ENCODE measurements at regions not wholly inside any gene's neighbourhood (a gene's known extent, or its start where the extent isn't known, plus 50 kb on each side); places are given as distances from the start of the nearest gene placed in this dataset.
A peak's percentile ranks its signal among the peaks of the same experiment; 100 is the strongest.

DNA sequence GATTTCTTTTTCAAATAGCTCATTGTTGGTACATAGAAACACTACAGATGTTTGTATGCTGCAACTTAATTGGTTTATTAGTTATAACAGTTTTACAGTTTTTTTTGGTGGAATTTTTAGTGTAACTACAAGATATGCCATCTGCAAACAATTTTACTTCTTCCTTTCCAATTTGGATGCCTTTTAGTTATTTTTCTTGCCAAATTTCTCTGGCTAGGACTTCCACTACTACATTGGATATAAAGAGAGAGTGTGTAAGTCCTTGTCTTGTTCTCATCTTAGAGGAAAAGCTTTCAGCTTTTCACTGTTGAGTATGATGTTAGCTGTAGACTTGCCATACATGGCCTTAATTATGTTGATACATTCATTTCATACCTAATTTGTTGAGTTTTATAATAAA lies 143.6 kb upstream of the EOMES start:
- no peak for DNase-seq

DNA sequence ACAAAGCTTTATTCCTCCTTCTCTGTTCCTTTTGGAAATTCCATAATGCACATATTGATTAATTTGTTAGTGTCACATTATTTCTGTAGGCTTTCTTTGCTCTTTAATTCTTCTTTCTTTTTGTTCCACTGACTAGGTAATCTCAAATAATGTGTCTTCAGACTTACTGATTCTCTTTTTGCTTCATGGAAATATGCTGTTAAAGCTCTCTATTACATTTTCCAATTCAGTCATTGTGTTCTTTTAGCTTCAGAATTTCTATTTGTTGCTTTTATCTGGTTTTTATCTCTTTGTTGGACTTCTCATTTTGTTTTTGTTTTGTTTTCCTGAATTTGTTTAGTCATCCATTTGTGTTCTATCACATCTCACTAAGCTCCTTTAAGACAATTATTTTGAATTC lies 147.0 kb upstream of the EOMES start:
- no peak for DNase-seq

DNA sequence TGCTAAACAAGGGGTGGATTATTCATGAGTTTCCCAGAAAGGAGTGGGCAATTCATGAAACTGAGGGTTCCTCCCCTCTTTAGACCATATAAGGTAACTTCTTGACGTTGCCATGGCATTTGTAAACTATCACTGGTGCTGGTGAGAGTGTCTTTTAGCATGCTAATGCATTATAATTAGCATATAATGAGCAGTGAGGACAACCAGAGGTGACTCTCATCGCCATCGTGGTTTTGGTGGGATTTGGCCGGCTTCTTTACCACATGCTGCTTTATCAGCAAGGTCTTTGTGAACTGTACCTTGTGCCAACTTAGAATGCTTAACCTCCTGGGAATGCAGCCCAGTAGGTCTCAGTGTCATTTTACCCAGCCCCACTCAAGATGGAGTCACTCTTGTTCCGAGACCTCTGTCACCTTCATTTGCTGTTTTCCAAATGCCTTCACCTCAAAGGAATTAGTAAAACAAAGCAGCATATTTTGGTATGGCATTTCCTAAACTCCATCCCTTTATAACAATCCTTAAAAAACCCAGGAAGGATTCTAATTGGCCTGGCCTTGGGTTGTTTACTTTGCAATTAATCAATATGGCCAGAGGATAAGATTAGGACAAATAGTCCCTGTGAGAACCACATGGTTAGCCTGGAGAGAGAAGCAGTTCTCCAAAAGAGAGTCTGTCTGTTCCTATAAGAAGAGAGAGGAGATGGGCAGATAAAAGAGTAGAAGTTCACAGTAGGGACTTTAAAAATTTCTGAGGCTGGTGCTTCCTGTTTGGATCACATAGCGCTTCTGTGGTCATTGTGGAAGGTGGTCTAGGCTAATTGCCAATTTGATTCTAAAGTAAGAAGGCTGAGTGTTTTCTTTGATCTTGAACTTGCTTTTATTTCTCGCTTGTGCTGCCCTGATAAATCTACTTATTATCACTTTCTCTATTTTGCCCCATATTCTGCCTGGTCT lies 155.2 kb upstream of the EOMES start:
- DNase-seq: no peak

DNA sequence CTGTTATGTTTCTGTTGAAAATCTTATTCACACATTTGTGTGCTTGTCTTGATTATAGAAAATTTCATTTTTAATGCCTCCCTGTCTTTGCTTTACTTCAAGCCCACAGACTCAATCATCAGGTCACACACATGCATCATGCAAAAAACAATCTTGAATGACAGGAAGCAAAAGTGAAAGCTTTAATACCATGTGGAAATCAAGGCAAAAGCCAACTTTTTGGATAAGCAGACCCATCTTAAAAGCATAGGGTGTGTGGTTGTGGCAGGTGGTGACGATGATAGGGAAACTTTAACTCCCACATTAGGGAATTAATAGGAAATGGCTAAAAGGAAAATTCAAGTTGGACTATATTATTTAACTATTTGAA lies 155.9 kb upstream of the EOMES start:
- DNase-seq: no peak

DNA sequence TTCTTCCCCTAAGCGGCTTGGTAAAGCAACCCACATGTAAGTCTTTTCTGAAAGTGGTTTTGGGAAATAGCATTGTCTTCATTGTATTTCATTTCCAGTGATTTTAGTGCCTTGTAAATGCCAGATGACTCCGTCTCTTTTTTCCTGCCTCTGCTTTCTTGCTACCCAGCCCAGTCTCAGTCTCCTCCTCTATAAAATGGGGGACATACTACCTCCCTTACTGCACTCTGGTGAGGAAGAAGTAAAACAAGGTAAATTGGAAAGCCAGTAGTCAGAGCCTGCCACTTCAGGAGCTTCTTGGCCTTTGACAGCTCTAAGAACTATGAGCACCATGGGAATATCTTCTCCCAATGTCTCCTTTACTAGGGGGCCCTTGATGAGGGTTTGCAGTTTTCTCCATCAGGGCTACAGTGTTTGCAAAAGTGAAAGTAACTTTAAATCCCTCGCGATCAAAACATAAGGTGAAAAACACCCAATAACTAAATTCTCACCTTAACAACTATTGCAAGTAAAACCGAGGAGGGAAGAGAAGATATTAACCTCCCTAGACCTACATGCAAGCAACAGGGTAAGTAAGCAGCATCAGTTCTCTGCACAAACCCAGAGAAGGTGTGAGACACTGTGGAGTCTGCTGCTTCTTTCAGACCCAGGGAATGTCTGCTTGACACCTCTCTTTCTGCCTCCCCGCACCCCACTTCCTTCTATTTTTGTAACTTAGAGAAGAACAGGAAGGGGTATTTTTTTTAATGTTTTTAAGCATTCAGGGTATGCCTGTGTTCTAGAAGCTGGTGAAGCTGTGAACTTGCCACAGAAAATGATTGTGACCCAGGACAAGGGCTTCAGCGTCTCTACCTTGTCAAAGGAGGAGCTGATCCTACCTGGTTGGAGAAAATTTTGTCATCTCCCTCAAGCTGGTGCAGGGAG lies 159.1 kb upstream of the EOMES start:
- no peak for DNase-seq

DNA sequence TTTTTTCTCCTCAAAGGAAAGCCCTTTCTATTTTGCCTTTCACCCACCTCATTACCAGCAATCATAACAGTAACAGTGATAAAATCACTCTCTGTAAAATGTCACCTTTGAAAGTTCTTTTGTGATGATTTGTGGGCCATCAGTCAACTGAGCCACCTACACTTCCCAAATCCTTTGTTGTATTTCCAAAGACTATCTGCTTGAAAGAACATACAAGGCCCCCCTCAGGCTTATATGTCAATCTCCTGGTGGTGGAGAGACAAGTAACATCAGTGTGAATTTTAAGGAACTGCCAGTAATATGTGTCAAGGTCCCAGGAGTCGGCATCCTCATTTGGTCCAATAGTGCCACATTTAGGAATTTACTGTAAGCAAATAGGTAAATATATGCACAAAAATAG lies 161.1 kb upstream of the EOMES start:
- DNase-seq: no peak

DNA sequence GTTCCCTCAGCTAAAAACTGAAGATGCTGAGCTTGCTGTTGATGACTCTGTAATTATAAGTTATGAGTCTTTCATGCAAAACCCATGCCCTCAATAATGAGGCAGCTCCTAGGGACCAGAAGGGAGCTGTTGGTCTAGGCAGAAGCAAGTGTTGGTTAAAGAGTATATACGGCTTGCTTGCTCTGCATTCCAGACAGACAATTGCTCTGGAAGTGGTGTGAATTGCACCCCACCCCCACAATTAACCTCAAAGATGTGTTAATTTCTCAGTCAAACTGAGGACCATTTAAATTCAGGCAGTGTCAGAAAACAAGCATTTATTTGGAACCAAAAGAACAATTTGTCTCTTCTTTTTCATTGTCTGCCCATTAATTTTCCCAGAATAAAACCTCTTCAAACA lies 163.5 kb upstream of the EOMES start:
- DNase-seq: no peak

DNA sequence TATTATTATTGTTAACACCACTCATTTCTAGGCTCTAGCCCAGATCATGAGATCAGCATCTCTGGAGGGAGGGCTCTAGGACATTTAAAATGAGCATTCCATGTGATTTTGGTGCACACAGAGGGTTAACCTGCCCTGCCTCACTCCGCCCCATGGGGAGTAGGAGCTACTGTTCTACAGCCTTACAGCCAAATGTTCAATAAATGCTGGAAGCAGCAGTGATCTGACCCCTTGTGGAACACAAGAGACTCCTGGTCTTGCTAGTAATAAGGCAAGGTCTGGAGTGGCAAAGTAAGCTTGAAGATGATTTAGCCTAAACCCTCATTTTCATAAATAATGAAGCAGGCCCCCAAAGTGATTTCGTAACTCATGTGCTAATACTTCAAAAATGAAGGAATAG lies 166.4 kb upstream of the EOMES start:
- DNase-seq: no peak

DNA sequence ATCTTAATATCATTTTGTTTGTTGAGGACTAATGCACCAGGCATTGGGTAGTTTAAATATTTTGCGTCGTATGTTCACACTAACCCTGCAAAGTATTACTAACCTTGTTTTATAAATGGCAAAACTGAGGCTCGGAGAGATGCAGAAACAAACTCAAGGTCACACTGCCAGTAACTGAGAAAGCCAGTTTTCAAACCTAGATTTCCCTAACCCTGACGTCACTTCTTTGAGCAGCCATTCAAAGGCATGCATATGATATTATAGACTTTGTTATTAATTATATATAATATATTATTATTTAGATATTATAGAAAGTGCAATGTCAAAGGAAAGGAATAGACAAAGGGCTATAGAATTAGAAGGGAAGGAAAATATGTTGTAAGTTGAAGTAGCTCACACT lies 167.6 kb upstream of the EOMES start:
- DNase-seq: no peak

DNA sequence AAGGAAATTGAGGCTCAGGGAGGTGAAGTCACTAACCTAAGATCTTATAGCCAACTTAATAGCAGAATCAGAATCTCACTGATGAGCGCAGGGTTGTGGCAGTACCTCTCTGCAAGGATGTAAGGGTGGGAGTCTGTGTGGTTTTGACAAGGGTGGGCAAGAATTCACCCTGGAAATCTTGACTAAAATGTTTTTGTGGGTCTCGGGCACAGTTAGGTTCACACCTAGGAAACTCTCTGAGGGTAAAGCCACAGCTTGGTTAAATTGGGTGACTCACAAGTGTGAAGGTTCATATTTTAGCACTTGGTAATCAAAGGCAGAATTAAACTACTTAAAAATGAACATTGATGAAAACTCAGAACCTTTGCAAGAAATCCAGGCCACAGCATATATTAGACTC lies 178.2 kb upstream of the EOMES start:
- no peak for DNase-seq

DNA sequence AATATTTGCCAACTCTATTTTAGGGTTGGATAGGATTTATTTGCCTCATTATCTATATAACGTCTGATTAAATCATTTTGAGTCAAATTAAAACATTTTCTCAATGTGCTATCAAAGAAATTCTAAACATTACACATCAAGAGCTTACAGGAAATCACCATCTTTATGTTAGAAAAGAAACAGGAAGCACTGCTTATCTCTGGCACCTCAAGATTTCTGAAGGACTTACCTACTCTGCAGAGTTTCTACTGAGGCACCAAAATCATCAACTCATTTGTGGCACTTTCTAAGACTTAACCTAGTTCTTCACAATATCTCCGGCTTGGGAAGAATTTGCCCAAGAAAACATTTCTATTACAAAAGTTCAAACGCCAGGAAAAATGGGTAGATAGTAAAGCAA lies 181.3 kb upstream of the EOMES start:
- DNase-seq: no peak

DNA sequence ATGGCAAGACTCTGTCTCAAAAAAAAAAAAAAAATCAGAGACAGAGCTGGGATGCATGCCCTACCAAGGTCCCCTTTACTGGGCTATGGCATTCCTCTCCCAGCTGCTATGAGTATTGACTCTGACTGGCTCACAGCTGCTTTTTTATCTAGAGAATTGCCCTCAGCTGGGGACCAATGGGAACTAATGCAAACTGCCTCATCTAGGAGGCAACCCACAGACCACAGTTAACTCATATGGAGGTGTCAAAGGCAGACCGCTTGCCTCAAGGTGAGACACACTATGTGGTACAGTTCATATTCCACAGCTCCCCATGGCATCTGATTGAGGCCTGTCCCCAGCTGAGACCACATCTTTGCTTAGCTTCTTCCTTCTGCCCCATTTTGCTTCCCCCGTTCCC lies 183.5 kb upstream of the EOMES start:
- no peak for DNase-seq

DNA sequence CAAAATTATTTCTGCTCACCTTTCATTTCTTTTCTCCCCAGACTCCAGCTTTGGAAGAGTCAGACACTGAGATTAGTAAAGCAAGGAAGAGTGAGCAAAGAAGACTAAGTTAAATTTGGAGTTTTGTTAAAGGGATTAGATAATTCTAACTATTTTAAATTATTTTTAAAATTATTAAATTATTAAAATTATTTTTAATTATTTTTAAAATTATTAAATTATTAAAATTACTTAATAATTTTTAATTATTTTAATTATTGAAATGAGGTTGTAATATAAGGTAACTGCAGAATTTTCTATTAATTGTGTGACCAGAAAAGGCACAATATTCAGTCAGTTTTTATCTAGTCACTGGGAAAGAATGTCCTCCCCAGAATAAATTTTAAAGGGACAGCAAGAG lies 185.0 kb upstream of the EOMES start:
- no peak for DNase-seq

DNA sequence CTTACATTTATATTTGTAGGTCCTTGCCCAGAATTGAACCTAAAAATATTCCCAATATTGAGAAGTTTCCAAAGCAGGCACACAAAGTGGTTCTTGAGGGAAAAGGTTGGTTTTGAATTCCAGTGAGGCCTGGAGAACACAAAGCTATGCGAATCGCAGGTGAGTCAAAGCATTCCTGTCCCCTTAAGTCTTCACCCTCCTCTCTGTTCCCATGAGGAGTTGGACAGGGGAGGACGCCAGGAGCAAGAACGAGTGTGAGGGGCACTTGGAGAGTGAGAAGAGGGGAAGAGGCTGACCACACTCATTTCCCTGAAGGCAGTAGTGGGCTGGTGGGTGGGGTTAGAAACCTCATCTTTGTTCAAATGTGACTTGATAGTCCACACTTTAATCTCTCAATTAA lies 185.8 kb upstream of the EOMES start:
- no peak for DNase-seq

DNA sequence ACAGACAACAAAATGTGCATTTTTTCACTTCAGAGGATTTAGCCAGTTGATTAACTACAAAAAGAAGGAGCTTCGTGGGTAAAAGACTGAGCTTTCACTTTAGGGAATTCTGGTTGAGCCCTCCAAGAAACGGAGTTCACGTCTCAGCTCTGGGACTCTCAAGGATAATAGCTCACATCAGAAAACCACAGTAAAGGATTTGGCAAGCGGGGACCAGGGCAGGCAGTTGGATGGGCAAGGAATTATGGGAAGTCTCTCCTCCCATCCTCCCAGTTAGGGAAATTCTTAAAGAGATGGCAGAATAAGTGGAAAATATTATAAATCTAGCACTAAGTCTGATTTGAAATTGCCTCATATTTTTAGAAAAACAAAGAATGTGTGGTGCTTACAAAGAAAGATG lies 188.3 kb upstream of the EOMES start:
- DNase-seq: no peak

DNA sequence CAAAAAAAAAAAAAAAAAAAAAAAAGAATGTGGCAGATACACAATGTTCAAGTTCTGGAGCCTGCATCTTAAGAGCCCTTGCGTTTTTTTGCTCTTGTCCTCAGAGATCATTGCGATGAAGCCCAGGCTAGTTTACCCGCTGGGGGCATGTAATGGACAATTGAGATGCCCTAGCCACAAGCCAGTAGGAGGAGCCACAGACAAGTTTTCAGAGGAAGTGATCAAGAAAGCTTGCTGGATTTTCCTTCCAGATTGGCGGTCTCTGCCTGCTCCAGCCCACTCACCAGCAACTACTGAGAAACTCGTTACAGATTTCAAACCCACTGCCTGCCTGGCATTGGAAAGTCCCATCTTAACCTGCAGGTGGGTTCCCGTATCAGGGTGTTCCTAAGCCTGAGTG lies 192.1 kb upstream of the EOMES start:
- no peak for DNase-seq

DNA sequence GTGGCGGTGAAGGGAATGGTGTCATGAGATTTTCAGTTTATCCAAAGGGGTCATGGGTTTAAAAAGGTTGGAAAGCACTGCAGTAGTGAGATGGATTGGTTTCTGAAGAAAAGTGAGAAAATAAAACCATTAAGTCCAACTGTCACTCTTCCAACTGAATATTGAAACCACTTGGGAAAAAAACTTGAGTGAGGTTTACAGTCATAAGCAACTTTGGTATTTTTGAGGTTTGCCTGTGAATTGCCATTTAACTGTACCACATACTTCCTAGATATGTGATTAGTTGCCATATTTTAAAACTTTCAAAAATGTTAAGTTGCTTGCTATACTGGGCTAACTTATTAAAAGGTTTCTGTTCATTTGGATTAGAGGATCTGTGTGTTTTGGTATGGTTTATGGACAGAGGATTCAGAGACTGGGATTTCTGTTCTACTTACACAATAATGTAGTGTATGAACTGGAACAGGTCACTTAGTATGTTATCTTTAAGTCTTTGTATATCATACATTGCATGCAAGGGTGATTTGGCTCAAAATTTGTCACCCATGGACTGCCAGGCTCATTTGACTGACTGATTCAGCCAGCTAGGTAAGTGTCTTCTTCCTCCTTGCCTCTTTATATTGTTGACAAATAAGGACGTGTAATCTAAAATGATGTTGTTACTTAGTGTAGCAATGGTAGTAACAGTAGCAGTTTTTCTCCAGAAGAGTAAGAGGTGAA lies 201.4 kb upstream of the EOMES start:
- DNase-seq: no peak

DNA sequence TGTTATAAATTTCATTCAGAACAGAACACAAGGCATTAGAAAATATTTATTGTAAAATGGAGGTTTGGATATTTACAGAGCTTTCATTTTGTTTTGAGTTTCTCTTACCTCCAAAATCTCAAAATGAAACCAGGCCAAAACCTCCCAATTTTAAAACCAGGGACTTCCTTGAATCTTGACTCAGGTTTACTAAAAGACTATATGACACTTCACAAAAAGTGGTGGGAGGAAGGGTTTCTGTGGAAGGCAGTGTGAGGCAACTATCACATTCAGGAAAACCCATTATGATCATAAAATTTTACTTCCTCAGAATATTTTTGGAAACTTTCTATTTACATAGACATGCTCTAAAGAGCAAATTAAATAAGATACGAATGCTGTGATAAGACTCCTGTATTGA lies 205.8 kb upstream of the EOMES start:
- DNase-seq: no peak

DNA sequence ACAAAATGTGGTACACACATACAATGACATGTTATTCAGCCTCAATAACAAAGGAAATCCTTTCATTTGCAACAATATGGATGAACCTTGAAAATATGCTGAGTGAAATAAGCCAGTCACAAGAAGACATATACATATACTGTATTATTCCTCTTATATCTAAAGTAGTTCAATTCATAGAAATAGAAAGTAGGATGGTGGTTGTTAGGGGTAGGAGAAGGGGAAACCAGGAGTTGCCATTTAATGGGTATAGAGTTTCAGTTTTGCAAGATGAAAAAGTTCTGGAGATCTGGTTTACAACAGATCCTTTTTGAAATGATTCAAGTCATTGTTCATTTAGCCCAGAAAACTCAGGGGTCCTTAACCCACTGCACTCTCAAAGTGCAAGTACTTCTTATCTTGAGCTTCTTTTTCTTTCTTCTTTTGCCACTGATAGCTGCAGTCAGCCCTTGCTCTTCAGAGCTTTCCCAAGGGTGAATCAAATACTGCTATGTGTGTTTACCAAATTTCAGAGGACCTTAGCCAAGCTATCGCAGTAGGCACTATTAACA lies 208.0 kb upstream of the EOMES start:
- DNase-seq: no peak

DNA sequence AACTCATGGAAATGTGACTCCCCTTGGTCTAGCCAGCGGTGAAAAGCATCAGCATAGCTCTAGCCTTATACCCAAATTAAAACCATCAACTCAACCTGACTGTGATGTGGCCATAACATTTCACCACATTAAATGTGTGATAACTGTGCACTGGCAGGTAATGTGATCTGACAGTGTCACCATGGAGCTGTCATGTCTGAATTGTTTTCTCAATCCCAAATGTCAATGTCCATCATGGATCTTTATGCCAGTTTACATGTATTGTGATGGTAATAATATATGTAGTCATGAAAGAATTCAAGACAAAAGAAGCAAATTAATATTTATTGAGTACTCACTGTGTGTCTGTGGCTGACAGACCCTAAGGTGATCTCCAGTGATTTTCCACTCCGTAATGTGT lies 213.4 kb upstream of the EOMES start:
- DNase-seq: no peak

DNA sequence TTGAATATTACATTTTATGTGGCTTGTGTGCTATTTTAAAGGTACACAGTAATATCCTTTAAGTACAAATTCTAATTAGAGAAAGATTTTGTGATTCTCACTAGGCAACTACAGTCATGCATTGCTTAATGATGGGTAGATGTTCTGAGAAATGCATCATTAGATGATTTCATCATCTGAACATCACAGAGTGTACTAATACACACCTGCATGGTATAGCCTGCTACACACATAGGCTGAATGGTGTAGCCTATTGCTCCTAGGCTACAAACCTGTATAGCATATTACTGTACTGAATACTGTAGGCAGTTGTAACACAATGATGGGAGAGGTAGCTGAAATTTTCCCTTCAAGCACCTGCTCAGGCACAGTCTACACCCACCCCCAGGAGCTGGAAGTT lies 217.4 kb upstream of the EOMES start:
- DNase-seq: no peak

DNA sequence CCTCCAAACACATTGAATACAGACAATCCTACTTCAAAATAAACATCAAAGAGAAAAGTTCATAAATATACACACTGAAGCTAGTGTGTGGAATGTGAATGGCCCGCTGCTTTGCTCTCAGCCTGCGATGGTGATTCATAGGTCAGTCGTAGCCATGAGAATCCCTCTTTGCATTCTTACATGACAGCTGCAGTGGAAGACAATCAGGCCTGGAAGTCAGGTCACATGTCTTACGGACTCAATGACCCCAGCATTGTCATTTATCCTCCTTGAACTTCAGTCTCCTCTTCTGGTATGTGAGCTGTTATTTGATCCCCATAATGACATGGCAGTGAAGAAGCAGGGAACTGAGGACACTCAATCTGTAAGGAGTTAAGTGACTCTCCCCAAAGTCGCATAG lies 217.8 kb upstream of the EOMES start:
- DNase-seq: peak; percentile 52

DNA sequence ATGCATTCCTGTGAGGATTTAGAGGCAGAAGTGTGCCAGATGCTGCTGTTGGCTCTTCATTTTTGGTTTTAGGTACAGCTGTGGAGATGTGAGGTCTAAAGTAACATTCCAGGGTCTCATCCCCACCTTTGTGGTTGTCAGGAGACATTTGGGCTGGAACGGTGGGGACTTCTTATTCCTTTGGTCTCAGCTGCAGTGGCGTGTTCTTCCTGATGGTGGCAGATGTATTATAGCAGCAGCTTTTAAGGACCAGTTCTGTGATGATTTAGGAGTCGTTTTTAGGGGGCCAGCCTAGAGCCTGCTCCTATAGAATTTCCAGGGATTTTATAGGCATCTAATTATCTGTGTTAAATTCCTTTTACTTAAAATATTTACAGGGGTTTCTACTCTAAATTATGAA lies 221.0 kb upstream of the EOMES start:
- peak; percentile 4 for DNase-seq
